Stomach (tissue), 4 donors: ENCODE measurements at regions not wholly inside any gene's neighbourhood (a gene's known extent, or its start where the extent isn't known, plus 50 kb on each side); places are given as distances from the start of the nearest gene placed in this dataset.
"Not testable (repeated sequence)": the region's sequence is repeated elsewhere in the genome, so short reads cannot be mapped to it uniquely, and the experiment has no call there.

Experiments used
- CTCF ChIP-seq, 7 experiments: fragments of 450-650 bp in 4 of 7; fragments of 200-600 bp in 3 of 7; sonication (generic) in 3 of 7; IDR thresholded peaks; one replicate each; pipeline ENCODE4 v1.5.1; 2016 to 2019; ENCODE audit warnings: antibody characterized with exemption in 7 of 7, control low read depth in 2 of 7, mild to moderate bottlenecking in 1 of 7
- POLR2AphosphoS5 ChIP-seq, 3 donors: sonication (generic); formaldehyde crosslinking; IDR thresholded peaks; one replicate each; pipeline ENCODE4 v1.6.1; 2016; ENCODE audit warnings: antibody characterized with exemption in 3 of 3

GRCh38 chrY:3367535-3367934 is 211.3 kb upstream of the TGIF2LY start:
- TF ChIP-seq POLR2AphosphoS5, CTCF (IDR thresholded peaks at IDR 0.05): not testable (repeated sequence)
